ENCODE measurements at regions not wholly inside any gene's neighbourhood (a gene's known extent, or its start where the extent isn't known, plus 50 kb on each side); places are given as distances from the start of the nearest gene placed in this dataset.

DNA sequence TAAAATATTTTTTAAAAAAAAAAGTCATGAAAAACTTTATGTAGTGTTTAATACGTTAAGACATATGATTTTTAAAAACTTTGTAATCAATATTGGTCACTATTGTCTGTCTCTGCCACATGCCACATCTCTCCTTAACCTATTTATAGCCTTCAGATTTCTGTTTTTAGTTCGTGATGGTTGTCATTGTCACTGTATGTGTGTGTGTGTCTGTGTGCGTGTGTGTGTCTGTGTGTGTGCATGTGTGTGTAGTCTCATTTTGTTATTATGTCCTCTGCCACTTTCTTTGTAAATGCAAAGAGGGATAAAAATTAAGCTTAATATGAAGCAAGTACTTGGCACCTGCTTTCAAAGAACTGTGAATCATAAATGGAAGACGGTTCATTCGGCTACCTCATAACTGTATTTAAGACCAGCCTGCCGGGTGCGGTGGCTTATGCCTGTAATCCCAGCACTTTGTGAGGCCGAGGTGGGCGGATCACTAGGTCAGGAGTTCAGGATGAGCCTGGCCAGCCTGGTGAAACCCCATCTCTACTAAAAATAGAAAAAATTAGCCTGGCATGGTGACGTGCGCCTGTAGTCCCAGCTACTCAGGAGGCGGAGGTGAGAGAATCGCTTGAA is 354.0 kb downstream of the ARL4A start:
- H2AFZ ChIP-seq (ENCODE audit: low read length), result no peak overlapping the region
- no peak overlapping the region for H3K27ac ChIP-seq (ENCODE audit: low read depth, low read length, poor library complexity, severe bottlenecking)
- no peak overlapping the region for H3K4me3 ChIP-seq (ENCODE audit: low read depth, low read length, poor library complexity, severe bottlenecking)
- TF ChIP-seq CTCF (conservative IDR thresholded peaks at IDR 0.05; ENCODE audit: low read length) (no peak), EZH2phosphoT487 (IDR thresholded peaks at IDR 0.05; ENCODE audit: borderline replicate concordance, low read depth, low read length) (no peak)
- POLR2A ChIA-PET, result no interaction called here
- no peaks in the 10 kb centered on the region for H3K9me3 ChIP-seq (ENCODE audit: low read length)
- intact Hi-C loops (cut with micrococcal nuclease; ENCODE audit: unreplicated experiment), result no loop called here
- H4K20me1 ChIP-seq (ENCODE audit: insufficient read depth, low read length), result no peaks in the 10 kb centered on the region
- CTCF ChIA-PET (ENCODE audit: unreplicated experiment), result no interaction called here
- no peak overlapping the region for H3K4me2 ChIP-seq (ENCODE audit: low read length)
- no peak for DNase-seq (ENCODE audit: low spot score)
- no TSS peak for BruUV-seq (replicated peaks)
- H3K79me2 ChIP-seq (ENCODE audit: insufficient read depth, low read depth, low read length), result no peaks in the 10 kb centered on the region
- no peaks in the 10 kb centered on the region for H3K9me2 ChIP-seq (ENCODE audit: insufficient read depth, low read length)
- no peaks in the 10 kb centered on the region for H3K36me3 ChIP-seq (ENCODE audit: insufficient read depth, low read length)
- H3K4me1 ChIP-seq (ENCODE audit: insufficient read depth, low read length, poor library complexity, severe bottlenecking), result no peaks in the 10 kb centered on the region

- Histone ChIP-seq H3K4me1 (ENCODE audit: insufficient read depth, low read length, poor library complexity, severe bottlenecking) (no peaks in the 10 kb centered on the region), H4K20me1 (ENCODE audit: insufficient read depth, low read length) (no peaks in the 10 kb centered on the region), H3K79me2 (ENCODE audit: insufficient read depth, low read depth, low read length) (no peaks in the 10 kb centered on the region), H3K9me3 (ENCODE audit: low read length) (no peaks in the 10 kb centered on the region), H3K9me2 (ENCODE audit: insufficient read depth, low read length) (no peaks in the 10 kb centered on the region), H3K4me2 (ENCODE audit: low read length) (no peak overlapping the region), H2AFZ (ENCODE audit: low read length) (no peak overlapping the region), H3K4me3 (ENCODE audit: low read depth, low read length, poor library complexity, severe bottlenecking) (no peak overlapping the region), H3K36me3 (ENCODE audit: insufficient read depth, low read length) (no peaks in the 10 kb centered on the region), H3K27ac (ENCODE audit: low read depth, low read length, poor library complexity, severe bottlenecking) (no peak overlapping the region)
- no peak for DNase-seq (ENCODE audit: low spot score)
- ChIA-PET CTCF (ENCODE audit: unreplicated experiment) (no interaction called here), POLR2A (no interaction called here)
- intact Hi-C loops (cut with micrococcal nuclease; ENCODE audit: unreplicated experiment), result no loop called here
- BruUV-seq (replicated peaks), result no TSS peak
- TF ChIP-seq EZH2phosphoT487 (IDR thresholded peaks at IDR 0.05; ENCODE audit: borderline replicate concordance, low read depth, low read length) (no peak), CTCF (conservative IDR thresholded peaks at IDR 0.05; ENCODE audit: low read length) (no peak)
Observed at GRCh38 chr7:13042605-13043236, 355.3 kb downstream of the ARL4A start.

DNA sequence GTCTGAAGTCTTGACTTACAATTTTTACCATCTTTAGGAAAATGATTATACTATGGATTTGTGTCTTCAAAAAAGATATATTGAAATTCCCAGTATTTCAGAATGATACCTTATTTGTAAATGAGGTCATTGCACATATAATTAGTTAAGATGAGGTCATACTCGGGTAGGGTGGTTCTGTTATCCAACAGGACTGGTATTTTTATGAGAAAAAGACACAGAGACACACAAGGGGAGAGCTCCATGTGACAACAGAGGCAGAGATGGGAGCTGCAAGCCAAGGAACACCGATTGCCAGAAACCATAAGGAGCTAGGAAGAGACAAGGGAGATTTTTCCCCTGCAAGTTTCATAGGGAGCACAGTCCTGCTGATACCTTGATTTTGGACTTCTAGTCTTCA is 356.9 kb downstream of the ARL4A start:
- H3K4me3 ChIP-seq (ENCODE audit: low read depth, low read length, poor library complexity, severe bottlenecking), result no peak overlapping the region
- ChIA-PET POLR2A (no interaction called here), CTCF (ENCODE audit: unreplicated experiment) (no interaction called here)
- H3K36me3 ChIP-seq (ENCODE audit: insufficient read depth, low read length), result no peaks in the 10 kb centered on the region
- no peak for DNase-seq (ENCODE audit: low spot score)
- H3K4me2 ChIP-seq (ENCODE audit: low read length), result no peak overlapping the region
- H2AFZ ChIP-seq (ENCODE audit: low read length), result no peak overlapping the region
- no peaks in the 10 kb centered on the region for H3K9me3 ChIP-seq (ENCODE audit: low read length)
- TF ChIP-seq CTCF (conservative IDR thresholded peaks at IDR 0.05; ENCODE audit: low read length) (no peak), EZH2phosphoT487 (IDR thresholded peaks at IDR 0.05; ENCODE audit: borderline replicate concordance, low read depth, low read length) (no peak)
- BruUV-seq (replicated peaks), result no TSS peak
- no peak overlapping the region for H3K27ac ChIP-seq (ENCODE audit: low read depth, low read length, poor library complexity, severe bottlenecking)
- no peaks in the 10 kb centered on the region for H3K9me2 ChIP-seq (ENCODE audit: insufficient read depth, low read length)
- no peaks in the 10 kb centered on the region for H3K79me2 ChIP-seq (ENCODE audit: insufficient read depth, low read depth, low read length)
- intact Hi-C loops (cut with micrococcal nuclease; ENCODE audit: unreplicated experiment), result no loop called here
- H3K4me1 ChIP-seq (ENCODE audit: insufficient read depth, low read length, poor library complexity, severe bottlenecking), result no peaks in the 10 kb centered on the region
- no peaks in the 10 kb centered on the region for H4K20me1 ChIP-seq (ENCODE audit: insufficient read depth, low read length)

All from OCI-LY7 (cell line).